T-helper 2 cell (primary cell): ENCODE measurements at regions not wholly inside any gene's neighbourhood (a gene's known extent, or its start where the extent isn't known, plus 50 kb on each side); places are given as distances from the start of the nearest gene placed in this dataset.
"Not testable (repeated sequence)": the region's sequence is repeated elsewhere in the genome, so short reads cannot be mapped to it uniquely, and the experiment has no call there.

Experiments
- DNase-seq, 5 experiments: peaks; one replicate each; pipeline versions ENCODE4 v3.0.0 to v3.0.0-alpha.2; 2012 to 2022

- DNase-seq, result no peak
Observed at GRCh38 chr9:11149065-11149464, 536.3 kb upstream of the PTPRD start.

GRCh38 chr9:11158063-11158462 is 545.3 kb upstream of the PTPRD start:
- DNase-seq, result no peak

- DNase-seq, result no peak
Observed at GRCh38 chr9:11158676-11159075, 545.9 kb upstream of the PTPRD start.

- no peak for DNase-seq
Observed at GRCh38 chr9:11159318-11159862, 546.6 kb upstream of the PTPRD start.

DNA sequence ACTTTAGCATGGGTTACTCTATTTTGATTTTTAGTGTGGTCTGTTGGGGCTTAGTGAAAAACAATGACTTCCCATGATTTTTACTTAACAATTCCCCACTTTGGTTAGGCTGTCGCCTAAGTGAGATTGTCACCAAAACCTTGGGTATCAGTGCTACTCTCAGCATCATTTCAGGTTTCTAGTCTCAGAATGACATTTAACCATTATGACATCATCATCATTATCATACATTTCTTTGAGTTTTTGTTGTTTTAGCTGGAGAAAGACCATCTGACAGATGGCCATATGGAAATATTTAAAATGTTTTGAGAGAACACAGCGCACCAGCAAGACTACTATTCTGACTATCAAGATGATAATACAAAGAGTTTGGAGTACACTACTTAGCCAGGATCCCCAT is 551.0 kb upstream of the PTPRD start:
- no peak for DNase-seq

- DNase-seq, result no peak
Observed at GRCh38 chr9:11182001-11182400, 569.2 kb upstream of the PTPRD start.

DNA sequence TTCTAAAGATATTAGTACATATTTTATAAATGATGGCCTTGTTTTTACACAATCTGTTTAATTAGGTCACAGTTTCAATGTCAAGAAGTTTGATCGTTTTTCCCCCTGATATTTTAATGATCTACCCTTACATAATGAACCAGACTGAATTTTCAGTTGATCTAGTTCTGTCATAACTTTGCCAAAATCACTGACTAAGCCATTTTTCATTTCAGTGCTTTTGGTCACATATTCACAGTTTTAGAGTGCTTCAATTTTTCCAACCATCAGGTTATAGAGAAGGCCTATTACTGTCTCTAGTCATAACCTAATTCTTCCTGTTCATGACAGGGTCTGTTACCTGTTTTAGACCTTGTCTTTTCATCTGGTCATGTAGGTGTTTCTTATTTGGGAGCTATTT is 577.9 kb upstream of the PTPRD start:
- DNase-seq, result no peak

GRCh38 chr9:11192993-11193392 is 580.2 kb upstream of the PTPRD start:
- DNase-seq, result no peak

DNA sequence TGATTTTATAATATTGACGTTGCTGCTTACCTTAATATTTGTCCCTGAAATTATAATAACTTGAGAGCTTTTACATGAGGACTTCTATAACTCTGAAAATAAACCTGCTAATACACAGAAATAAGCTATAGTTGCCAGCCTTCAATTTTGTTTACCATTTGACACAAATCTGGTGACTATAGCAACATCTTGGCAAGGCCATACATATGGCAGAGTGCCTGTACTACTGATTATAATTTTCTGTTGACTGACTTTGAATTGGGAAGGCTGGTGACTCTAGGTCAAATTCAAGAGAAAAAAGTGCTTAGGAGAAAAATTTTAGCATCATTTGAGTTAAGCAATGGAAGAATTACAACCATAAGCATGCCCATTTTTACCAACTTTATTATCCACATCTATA is 581.4 kb upstream of the PTPRD start:
- no peak for DNase-seq

DNA sequence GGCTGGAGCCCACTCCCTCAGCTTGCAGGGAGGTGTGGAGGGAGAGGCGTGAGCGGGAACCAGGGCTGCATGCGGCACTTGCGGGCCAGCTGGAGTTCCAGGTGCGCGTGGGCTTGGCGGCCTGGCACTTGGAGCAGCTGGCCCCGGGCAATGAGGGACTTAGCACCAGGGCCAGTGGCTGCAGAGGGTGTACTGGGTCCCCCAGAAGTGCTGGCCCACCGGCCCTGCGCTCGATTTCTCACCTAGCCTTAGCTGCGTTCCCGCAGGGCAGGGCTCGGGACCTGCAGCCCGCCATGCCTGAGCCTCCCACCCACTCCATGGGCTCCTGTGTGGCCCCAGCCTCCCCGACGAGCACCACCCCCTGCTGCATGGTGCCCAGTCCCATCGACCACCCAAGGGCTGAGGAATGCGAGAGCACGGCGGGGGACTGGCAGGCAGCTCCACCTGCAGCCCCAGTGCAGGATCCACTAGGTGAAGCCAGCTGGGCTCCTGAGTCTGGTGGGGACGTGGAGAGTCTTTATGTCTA is 584.1 kb upstream of the PTPRD start:
- DNase-seq, result not testable (repeated sequence)

GRCh38 chr9:11199335-11199734 is 586.5 kb upstream of the PTPRD start:
- no peak for DNase-seq

DNA sequence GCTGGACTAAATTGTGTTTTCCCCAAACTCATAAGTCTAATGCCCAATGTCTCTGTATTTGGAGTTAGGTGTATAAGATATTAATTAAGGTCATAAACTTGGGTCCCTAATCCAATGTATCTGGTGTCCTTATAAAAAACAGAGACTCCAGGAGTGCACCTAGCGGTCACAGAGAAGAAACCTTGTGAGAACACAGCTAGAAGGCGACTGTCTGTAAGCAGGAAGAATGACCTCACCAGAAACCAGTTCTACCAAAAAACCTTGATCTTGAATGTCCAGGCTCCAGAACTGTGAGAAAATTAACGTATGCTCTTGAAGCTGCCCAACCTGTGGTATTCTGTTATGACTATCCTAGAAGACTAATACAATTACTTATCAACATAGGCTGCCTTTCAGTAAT is 591.7 kb upstream of the PTPRD start:
- DNase-seq, result no peak

- DNase-seq, result no peak
Observed at GRCh38 chr9:11206925-11207324, 594.1 kb upstream of the PTPRD start.

- no peak for DNase-seq
Observed at GRCh38 chr9:11233696-11234095, 620.9 kb upstream of the PTPRD start.

GRCh38 chr9:11235061-11235460 is 622.3 kb upstream of the PTPRD start:
- DNase-seq, result no peak

- no peak for DNase-seq
Observed at GRCh38 chr9:11241779-11242178, 629.0 kb upstream of the PTPRD start.

DNA sequence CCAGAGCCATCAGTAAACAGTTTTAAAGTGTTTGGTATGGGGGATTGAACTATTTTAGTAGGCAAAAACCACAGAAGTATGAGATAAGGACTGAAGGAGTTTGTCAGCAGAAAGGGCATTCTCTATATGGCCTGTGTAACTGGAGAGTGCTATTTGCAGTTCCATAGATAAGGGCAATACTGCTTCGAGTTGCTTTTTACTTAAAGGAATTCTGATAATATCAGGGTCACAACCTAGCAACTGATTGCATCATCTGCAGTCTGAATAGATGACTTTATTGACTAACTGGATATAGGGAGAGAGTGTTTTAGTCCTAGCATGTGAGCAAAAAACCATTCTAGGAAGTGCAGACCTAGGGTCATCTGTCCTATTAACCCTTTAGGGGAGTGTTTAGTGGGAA is 645.2 kb upstream of the PTPRD start:
- no peak for DNase-seq

GRCh38 chr9:11269036-11269435 is 656.2 kb upstream of the PTPRD start:
- DNase-seq, result no peak

GRCh38 chr9:11275158-11275695 is 662.4 kb upstream of the PTPRD start:
- no peak for DNase-seq

DNA sequence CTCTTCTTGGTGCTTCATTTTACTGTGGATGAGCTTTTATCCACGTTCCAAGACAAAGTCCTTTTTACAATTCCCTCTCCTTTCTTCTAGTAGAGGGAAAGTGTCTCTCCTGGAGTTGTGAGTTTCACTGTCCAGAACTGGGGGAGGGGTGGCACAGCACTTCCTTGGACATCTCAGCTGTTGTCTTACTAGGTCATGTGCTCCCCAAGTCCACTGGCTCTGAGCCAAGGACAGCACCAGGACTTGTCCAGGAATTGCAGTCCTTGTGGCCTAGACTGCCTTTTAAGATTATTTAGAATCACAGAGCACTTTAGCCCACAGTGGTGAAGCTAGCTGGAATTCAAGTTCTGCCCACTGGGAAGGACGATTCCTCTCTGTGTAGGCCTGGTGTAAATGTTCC is 700.2 kb upstream of the PTPRD start:
- DNase-seq, result no peak

GRCh38 chr9:11318946-11319345 is 706.1 kb upstream of the PTPRD start:
- no peak for DNase-seq

GRCh38 chr9:11319538-11319937 is 706.7 kb upstream of the PTPRD start:
- no peak for DNase-seq

- no peak for DNase-seq
Observed at GRCh38 chr9:11320989-11321388, 708.2 kb upstream of the PTPRD start.

DNA sequence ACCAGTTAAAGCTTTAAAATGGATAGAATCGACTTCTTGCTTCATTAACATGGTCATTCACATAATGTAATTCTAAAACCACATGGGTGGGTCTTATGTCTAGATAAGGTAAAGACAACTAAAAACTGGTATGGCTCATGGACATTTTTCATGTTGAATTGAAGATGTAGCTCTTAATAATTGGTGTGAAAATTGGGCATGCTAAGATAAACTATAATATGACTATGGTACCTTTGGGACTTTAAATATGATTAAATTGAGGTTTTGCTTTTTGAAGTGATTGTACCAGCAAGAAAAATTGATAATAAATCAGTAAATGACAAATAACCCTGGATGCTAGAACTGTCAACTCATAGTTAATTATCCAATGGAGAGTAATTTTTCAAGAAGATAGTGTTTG is 710.7 kb upstream of the PTPRD start:
- no peak for DNase-seq

DNA sequence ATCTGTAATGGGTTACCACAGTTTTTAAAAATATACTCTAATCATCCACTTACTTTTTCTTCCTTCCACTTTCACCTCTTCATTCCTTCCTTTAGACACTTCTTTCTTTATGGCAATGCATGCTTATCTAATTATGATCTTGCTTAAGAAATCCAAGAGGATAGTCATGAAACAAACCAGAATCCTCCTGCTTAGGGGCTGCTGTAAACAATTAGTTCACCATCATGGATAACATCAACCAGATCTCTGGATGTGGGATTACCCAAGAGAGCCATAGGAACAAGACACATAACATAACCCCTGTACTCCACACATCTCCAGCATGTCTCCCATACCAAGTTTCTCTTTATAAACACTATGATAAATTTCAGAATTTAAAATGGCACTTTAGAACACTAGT is 713.4 kb upstream of the PTPRD start:
- no peak for DNase-seq
